ENCODE measurements at regions not wholly inside any gene's neighbourhood (a gene's known extent, or its start where the extent isn't known, plus 50 kb on each side); places are given as distances from the start of the nearest gene placed in this dataset.

- no peak for TF ChIP-seq CTCF (IDR thresholded peaks at IDR 0.05; ENCODE audit: low read depth, low read length)
- no peak overlapping the region for H3K4me3 ChIP-seq (ENCODE audit: low read depth, low read length)
Observed at GRCh38 chr2:181805228-181806038, 86.1 kb upstream of the ITPRID2 start.

- no peak for TF ChIP-seq CTCF (IDR thresholded peaks at IDR 0.05; ENCODE audit: low read depth, low read length)
- no peak overlapping the region for H3K4me3 ChIP-seq (ENCODE audit: low read depth, low read length)
Observed at GRCh38 chr2:181806039-181806392, 85.5 kb upstream of the ITPRID2 start.

GRCh38 chr2:181807526-181807925 is 84.0 kb upstream of the ITPRID2 start:
- no peak for TF ChIP-seq CTCF (IDR thresholded peaks at IDR 0.05; ENCODE audit: low read depth, low read length)
- H3K4me3 ChIP-seq (ENCODE audit: low read depth, low read length), result no peak overlapping the region

- 0 out of 2 replicates have a peak overlapping the region, but pooled peaks have one; percentile 8 for H3K4me3 ChIP-seq (ENCODE audit: low read depth, low read length)
- TF ChIP-seq CTCF (IDR thresholded peaks at IDR 0.05; ENCODE audit: low read depth, low read length), result no peak
Observed at GRCh38 chr2:181810823-181811695, 80.5 kb upstream of the ITPRID2 start.

- no peak overlapping the region for H3K4me3 ChIP-seq (ENCODE audit: low read depth, low read length)
- TF ChIP-seq CTCF (IDR thresholded peaks at IDR 0.05; ENCODE audit: low read depth, low read length), result no peak
Observed at GRCh38 chr2:181812106-181812743, 79.3 kb upstream of the ITPRID2 start.

- no peak for TF ChIP-seq CTCF (IDR thresholded peaks at IDR 0.05; ENCODE audit: low read depth, low read length)
- no peak overlapping the region for H3K4me3 ChIP-seq (ENCODE audit: low read depth, low read length)
Observed at GRCh38 chr2:181814057-181814491, 77.5 kb upstream of the ITPRID2 start.

Data from WI38 (cell line).